ENCODE measurements at regions not wholly inside any gene's neighbourhood (a gene's known extent, or its start where the extent isn't known, plus 50 kb on each side); places are given as distances from the start of the nearest gene placed in this dataset.

- H2AFZ ChIP-seq (ENCODE audit: low read length), result no peak overlapping the region
- no peaks in the 10 kb centered on the region for H3K27me3 ChIP-seq (ENCODE audit: insufficient read depth, low read length, poor library complexity, severe bottlenecking)
- H3F3A ChIP-seq (ENCODE audit: low read depth), result no peaks in the 10 kb centered on the region
- H3K9me2 ChIP-seq (replicated peaks; ENCODE audit: low read depth, low read length), result no peaks in the 10 kb centered on the region
- H3K9ac ChIP-seq (ENCODE audit: low read depth, low read length, poor library complexity, severe bottlenecking), result no peak overlapping the region
- no peaks in the 10 kb centered on the region for H3K36me3 ChIP-seq (ENCODE audit: insufficient read depth, low read length)
- no peak overlapping the region for H3K4me3 ChIP-seq (ENCODE audit: low read length, poor library complexity, severe bottlenecking)
- no peaks in the 10 kb centered on the region for H3K4me1 ChIP-seq (ENCODE audit: insufficient read depth, low read length, poor library complexity, severe bottlenecking)
- no peak for TF ChIP-seq EZH2phosphoT487 (IDR thresholded peaks at IDR 0.05; ENCODE audit: borderline replicate concordance)
- TF ChIP-seq, protein P1, sequence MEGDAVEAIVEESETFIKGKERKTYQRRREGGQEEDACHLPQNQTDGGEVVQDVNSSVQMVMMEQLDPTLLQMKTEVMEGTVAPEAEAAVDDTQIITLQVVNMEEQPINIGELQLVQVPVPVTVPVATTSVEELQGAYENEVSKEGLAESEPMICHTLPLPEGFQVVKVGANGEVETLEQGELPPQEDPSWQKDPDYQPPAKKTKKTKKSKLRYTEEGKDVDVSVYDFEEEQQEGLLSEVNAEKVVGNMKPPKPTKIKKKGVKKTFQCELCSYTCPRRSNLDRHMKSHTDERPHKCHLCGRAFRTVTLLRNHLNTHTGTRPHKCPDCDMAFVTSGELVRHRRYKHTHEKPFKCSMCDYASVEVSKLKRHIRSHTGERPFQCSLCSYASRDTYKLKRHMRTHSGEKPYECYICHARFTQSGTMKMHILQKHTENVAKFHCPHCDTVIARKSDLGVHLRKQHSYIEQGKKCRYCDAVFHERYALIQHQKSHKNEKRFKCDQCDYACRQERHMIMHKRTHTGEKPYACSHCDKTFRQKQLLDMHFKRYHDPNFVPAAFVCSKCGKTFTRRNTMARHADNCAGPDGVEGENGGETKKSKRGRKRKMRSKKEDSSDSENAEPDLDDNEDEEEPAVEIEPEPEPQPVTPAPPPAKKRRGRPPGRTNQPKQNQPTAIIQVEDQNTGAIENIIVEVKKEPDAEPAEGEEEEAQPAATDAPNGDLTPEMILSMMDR (conservative IDR thresholded peaks at IDR 0.05; ENCODE audit: low read length), result no peak
- no peaks in the 10 kb centered on the region for H3K9me3 ChIP-seq (ENCODE audit: insufficient read depth, low read depth, low read length)
- no peaks in the 10 kb centered on the region for H4K20me1 ChIP-seq (ENCODE audit: insufficient read depth, low read length, poor library complexity, severe bottlenecking)
- no peak overlapping the region for H3K4me2 ChIP-seq (ENCODE audit: low read depth, low read length, poor library complexity, severe bottlenecking)
- H3K79me2 ChIP-seq (ENCODE audit: insufficient read depth, low read length), result no peaks in the 10 kb centered on the region
Measured at GRCh38 chr2:220226076-220226475, 598.6 kb downstream of the SLC4A3 start.

DNA sequence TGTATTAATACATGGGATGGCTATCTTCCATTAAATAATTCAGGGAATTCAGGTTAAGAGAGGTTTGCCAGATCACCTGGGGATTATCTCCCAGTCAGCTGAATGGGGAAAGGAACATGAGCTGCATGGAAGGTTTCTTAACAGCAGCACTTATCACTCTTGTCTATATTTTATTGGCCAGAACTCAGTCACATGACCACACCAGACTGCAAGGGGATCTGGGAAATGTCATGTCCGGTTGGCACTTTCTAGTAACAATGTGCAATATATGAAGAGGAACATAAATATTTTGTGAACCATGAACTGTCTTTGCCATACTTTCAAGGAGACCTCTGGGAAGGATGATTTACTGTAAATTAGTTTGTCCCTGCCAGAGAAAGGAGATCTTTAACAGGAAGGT, 599.1 kb downstream of the SLC4A3 start:
- Histone ChIP-seq H3K4me2 (ENCODE audit: low read depth, low read length, poor library complexity, severe bottlenecking) (no peak overlapping the region), H3K9ac (ENCODE audit: low read depth, low read length, poor library complexity, severe bottlenecking) (no peak overlapping the region)
- TF ChIP-seq, protein P1 (conservative IDR thresholded peaks at IDR 0.05; ENCODE audit: low read length), result no peak
- no peak for TF ChIP-seq EZH2phosphoT487 (IDR thresholded peaks at IDR 0.05; ENCODE audit: borderline replicate concordance)

GRCh38 chr2:220227266-220227920, 600.0 kb downstream of the SLC4A3 start:
- Histone ChIP-seq H3K27me3 (ENCODE audit: insufficient read depth, low read length, poor library complexity, severe bottlenecking) (no peaks in the 10 kb centered on the region), H3K9me2 (replicated peaks; ENCODE audit: low read depth, low read length) (no peaks in the 10 kb centered on the region), H2AFZ (ENCODE audit: low read length) (no peak overlapping the region), H3K79me2 (ENCODE audit: insufficient read depth, low read length) (no peaks in the 10 kb centered on the region), H3K9me3 (ENCODE audit: insufficient read depth, low read depth, low read length) (no peaks in the 10 kb centered on the region), H3F3A (ENCODE audit: low read depth) (no peaks in the 10 kb centered on the region), H3K4me2 (ENCODE audit: low read depth, low read length, poor library complexity, severe bottlenecking) (no peak overlapping the region), H3K4me3 (ENCODE audit: low read length, poor library complexity, severe bottlenecking) (no peak overlapping the region), H3K36me3 (ENCODE audit: insufficient read depth, low read length) (no peaks in the 10 kb centered on the region), H3K4me1 (ENCODE audit: insufficient read depth, low read length, poor library complexity, severe bottlenecking) (no peaks in the 10 kb centered on the region), H4K20me1 (ENCODE audit: insufficient read depth, low read length, poor library complexity, severe bottlenecking) (no peaks in the 10 kb centered on the region), H3K9ac (ENCODE audit: low read depth, low read length, poor library complexity, severe bottlenecking) (no peak overlapping the region)
- TF ChIP-seq, protein P1 (conservative IDR thresholded peaks at IDR 0.05; ENCODE audit: low read length), result no peak
- TF ChIP-seq EZH2phosphoT487 (IDR thresholded peaks at IDR 0.05; ENCODE audit: borderline replicate concordance), result no peak

More for the DNA sequence above, 599.1 kb downstream of the SLC4A3 start:
- no peaks in the 10 kb centered on the region for H3K9me3 ChIP-seq (ENCODE audit: insufficient read depth, low read depth, low read length)
- H3K36me3 ChIP-seq (ENCODE audit: insufficient read depth, low read length), result no peaks in the 10 kb centered on the region
- H3K9me2 ChIP-seq (replicated peaks; ENCODE audit: low read depth, low read length), result no peaks in the 10 kb centered on the region
- H3F3A ChIP-seq (ENCODE audit: low read depth), result no peaks in the 10 kb centered on the region
- H3K79me2 ChIP-seq (ENCODE audit: insufficient read depth, low read length), result no peaks in the 10 kb centered on the region
- no peak overlapping the region for H3K4me3 ChIP-seq (ENCODE audit: low read length, poor library complexity, severe bottlenecking)
- no peaks in the 10 kb centered on the region for H3K4me1 ChIP-seq (ENCODE audit: insufficient read depth, low read length, poor library complexity, severe bottlenecking)
- no peak overlapping the region for H2AFZ ChIP-seq (ENCODE audit: low read length)
- no peaks in the 10 kb centered on the region for H3K27me3 ChIP-seq (ENCODE audit: insufficient read depth, low read length, poor library complexity, severe bottlenecking)
- H4K20me1 ChIP-seq (ENCODE audit: insufficient read depth, low read length, poor library complexity, severe bottlenecking), result no peaks in the 10 kb centered on the region

All from Loucy (cell line).